A673 (cell line): ENCODE measurements at regions not wholly inside any gene's neighbourhood (a gene's known extent, or its start where the extent isn't known, plus 50 kb on each side); places are given as distances from the start of the nearest gene placed in this dataset.

Experiments used
- BruUV-seq: library from RNA; stranded (reverse); fragments of 400-500 nt; replicated peaks from 2 replicates; lab custom pipeline; 2021; lab: Mats Ljungman, UMichigan
- CTCF ChIA-PET: fragments of 300-600 bp; sonication (Branson Sonifier 250); formaldehyde crosslinking; loops from one replicate; lab custom pipeline; 2022; ENCODE audit warnings: antibody characterized with exemption; lab: Charles Lee
- POLR2A ChIA-PET: fragments of 300-600 bp; sonication (Branson Sonifier 250); formaldehyde crosslinking; loops from one replicate; lab custom pipeline; 2022; ENCODE audit warnings: antibody characterized with exemption; ENCODE audit not compliant: low non-redundant PET; lab: Charles Lee
- DNase-seq: peaks from one replicate; pipeline ENCODE4 v3.0.0-alpha.2; 2015; ENCODE audit warnings: low spot score
- H3K27ac ChIP-seq: fragments of 200-600 bp; sonication (generic); 2 replicates; pipeline ENCODE4 v1.5.1; 2016; ENCODE audit warnings: mixed run types, low read depth, mild to moderate bottlenecking, mixed read lengths, antibody characterized with exemption, low read length; ENCODE audit not compliant: poor library complexity, severe bottlenecking
- H3K27me3 ChIP-seq: fragments of 200-600 bp; sonication (generic); replicated peaks from 2 replicates; pipeline ENCODE4 v1.6.1; 2017; ENCODE audit warnings: mixed run types, low read depth, mild to moderate bottlenecking, mixed read lengths, antibody characterized with exemption, low read length; ENCODE audit not compliant: insufficient read depth, poor library complexity
- H3K36me3 ChIP-seq: fragments of 200-600 bp; sonication (generic); 2 replicates; pipeline ENCODE4 v1.6.1; 2016; ENCODE audit warnings: mixed run types, mild to moderate bottlenecking, mixed read lengths, antibody characterized with exemption, low read length; ENCODE audit not compliant: insufficient read depth, poor library complexity, severe bottlenecking
- H3K4me1 ChIP-seq: fragments of 200-600 bp; sonication (generic); 2 replicates; pipeline ENCODE4 v1.6.1; 2017; ENCODE audit warnings: mixed run types, mild to moderate bottlenecking, mixed read lengths, antibody characterized with exemption, low read length; ENCODE audit not compliant: insufficient read depth, poor library complexity, severe bottlenecking
- H3K4me3 ChIP-seq: fragments of 200-600 bp; sonication (generic); 2 replicates; pipeline ENCODE4 v1.5.1; 2016; ENCODE audit warnings: low read depth, mixed run types, mild to moderate bottlenecking, mixed read lengths, low read length; ENCODE audit not compliant: poor library complexity, severe bottlenecking
- H3K9me3 ChIP-seq: fragments of 200-600 bp; sonication (generic); 2 replicates; pipeline ENCODE4 v1.6.1; 2016; ENCODE audit warnings: mixed run types, low read depth, mild to moderate bottlenecking, mixed read lengths, antibody characterized with exemption, low read length; ENCODE audit not compliant: poor library complexity, severe bottlenecking
- EZH2 ChIP-seq: fragments of 200-600 bp; sonication (generic); IDR thresholded peaks from 2 replicates; pipeline ENCODE4 v1.6.1; 2017; ENCODE audit warnings: borderline replicate concordance, low read depth, mild to moderate bottlenecking, mixed read lengths, antibody characterized with exemption, low read length; ENCODE audit not compliant: poor library complexity, severe bottlenecking
- intact Hi-C: fragments of 100-400 bp; cut with micrococcal nuclease; formaldehyde crosslinking; loops from one replicate; pipeline ENCODE4 v1.10.0; 2022; ENCODE audit not compliant: unreplicated experiment
- TF ChIP-seq, protein P1 (sequence below): fragments of 300-800, 200-600 bp; sonication (generic); conservative IDR thresholded peaks from 2 replicates; pipeline ENCODE4 v1.5.1; 2017; ENCODE audit warnings: low read depth, mild to moderate bottlenecking, antibody characterized with exemption, low read length, moderate library complexity, mixed read lengths

DNA sequence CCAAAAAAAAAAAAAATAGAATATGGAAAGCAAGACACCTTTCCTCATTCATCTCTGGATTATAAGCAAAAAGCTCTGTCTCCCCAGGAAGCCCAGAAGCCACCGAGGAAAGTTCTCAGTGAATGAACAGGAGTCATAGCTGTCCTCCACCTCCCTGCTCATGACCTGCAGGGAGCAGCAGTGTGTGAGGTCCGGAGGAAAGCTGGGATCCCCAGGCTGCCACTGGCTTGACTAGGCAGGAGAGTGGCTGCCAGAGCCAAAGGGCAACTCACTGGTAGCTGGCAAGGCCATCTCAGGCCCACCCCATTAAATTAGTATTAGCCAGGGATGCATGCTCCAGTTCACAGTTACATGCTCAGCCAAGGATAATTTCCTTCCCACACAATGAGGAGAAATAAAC, 191.6 kb upstream of the STT3B start:
- ChIA-PET CTCF (no interaction called here), POLR2A (no interaction called here)
- intact Hi-C loops = no loop called here
- Histone ChIP-seq H3K9me3 (no peaks in the 10 kb centered on the region), H3K27ac (no peak overlapping the region), H3K27me3 (no peaks in the 10 kb centered on the region), H3K4me3 (no peak overlapping the region), H3K4me1 (no peaks in the 10 kb centered on the region), H3K36me3 (no peaks in the 10 kb centered on the region)
- BruUV-seq = no TSS peak
- TF ChIP-seq, protein P1, sequence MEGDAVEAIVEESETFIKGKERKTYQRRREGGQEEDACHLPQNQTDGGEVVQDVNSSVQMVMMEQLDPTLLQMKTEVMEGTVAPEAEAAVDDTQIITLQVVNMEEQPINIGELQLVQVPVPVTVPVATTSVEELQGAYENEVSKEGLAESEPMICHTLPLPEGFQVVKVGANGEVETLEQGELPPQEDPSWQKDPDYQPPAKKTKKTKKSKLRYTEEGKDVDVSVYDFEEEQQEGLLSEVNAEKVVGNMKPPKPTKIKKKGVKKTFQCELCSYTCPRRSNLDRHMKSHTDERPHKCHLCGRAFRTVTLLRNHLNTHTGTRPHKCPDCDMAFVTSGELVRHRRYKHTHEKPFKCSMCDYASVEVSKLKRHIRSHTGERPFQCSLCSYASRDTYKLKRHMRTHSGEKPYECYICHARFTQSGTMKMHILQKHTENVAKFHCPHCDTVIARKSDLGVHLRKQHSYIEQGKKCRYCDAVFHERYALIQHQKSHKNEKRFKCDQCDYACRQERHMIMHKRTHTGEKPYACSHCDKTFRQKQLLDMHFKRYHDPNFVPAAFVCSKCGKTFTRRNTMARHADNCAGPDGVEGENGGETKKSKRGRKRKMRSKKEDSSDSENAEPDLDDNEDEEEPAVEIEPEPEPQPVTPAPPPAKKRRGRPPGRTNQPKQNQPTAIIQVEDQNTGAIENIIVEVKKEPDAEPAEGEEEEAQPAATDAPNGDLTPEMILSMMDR = no peak
- no peak for TF ChIP-seq EZH2
- DNase-seq = no peak

DNA sequence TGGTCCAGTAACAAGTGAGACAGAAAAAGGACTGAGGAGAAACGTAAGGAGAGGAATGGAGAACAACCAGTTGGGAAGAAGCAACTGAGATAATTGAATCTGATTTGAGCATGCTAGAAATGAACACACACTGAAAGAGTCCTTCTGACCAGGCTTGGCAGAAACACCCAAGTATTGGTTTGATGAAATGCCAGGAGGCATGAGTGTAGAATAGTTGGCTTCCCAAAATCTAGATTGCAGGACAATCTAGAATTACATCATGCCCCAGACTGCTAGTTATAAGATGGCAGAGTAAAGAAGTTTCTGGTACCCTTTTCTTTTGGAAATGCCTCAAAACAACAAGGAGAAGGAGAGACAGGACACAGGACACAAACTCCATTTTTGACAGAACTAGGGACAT, 189.7 kb upstream of the STT3B start:
- ChIA-PET POLR2A (no interaction called here), CTCF (no interaction called here)
- intact Hi-C loops = no loop called here
- no peak for DNase-seq
- Histone ChIP-seq H3K9me3 (no peaks in the 10 kb centered on the region), H3K27ac (no peak overlapping the region), H3K27me3 (no peaks in the 10 kb centered on the region), H3K4me3 (no peak overlapping the region), H3K4me1 (no peaks in the 10 kb centered on the region), H3K36me3 (no peaks in the 10 kb centered on the region)
- BruUV-seq = no TSS peak
- TF ChIP-seq EZH2 = no peak
- TF ChIP-seq, protein P1 = no peak

DNA sequence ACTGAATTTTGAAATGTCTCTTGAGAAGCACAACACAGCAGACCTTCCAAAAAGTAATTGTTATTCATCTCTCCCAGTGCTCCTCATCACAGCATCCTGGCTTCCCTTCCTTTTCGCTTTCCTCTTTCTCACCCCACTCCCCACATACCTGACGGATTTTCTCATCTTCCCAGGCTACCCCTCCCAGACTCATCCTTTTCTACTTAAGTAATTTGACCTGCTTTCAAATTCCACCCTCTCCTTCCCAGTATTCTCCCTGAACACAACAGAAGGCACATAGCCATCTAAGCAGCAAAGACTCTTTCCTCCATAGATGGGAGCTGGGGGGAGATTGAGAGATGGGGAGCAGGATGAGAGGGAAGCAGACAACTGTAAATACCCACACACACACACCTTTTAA, 187.1 kb upstream of the STT3B start:
- Histone ChIP-seq H3K27me3 (no peaks in the 10 kb centered on the region), H3K4me3 (no peak overlapping the region), H3K9me3 (no peaks in the 10 kb centered on the region), H3K36me3 (no peaks in the 10 kb centered on the region), H3K27ac (no peak overlapping the region), H3K4me1 (no peaks in the 10 kb centered on the region)
- CTCF ChIA-PET = no interaction called here
- intact Hi-C loops = no loop called here
- DNase-seq = no peak
- BruUV-seq = no TSS peak
- POLR2A ChIA-PET = no interaction called here
- TF ChIP-seq, protein P1 = no peak
- no peak for TF ChIP-seq EZH2
